Body of pancreas (tissue), 4 donors: ENCODE measurements at regions not wholly inside any gene's neighbourhood (a gene's known extent, or its start where the extent isn't known, plus 50 kb on each side); places are given as distances from the start of the nearest gene placed in this dataset.

Experiments
- ATAC-seq: fragments of 150-250 bp; one replicate; pipeline ENCODE4 v1.9.1; 2016
- DNase-seq, 4 donors: peaks; one replicate each; pipeline ENCODE4 v3.0.0-alpha.2; 2019
- H3K27ac ChIP-seq, 4 donors: fragments of 200-600 bp; sonication (generic); 1 replicate in 3 of 4; 2 replicates in 1 of 4; pipeline versions ENCODE4 v1.5.1 to v1.6.1; 2016 to 2019; ENCODE audit warnings: mild to moderate bottlenecking in 1 of 4, mixed read lengths in 1 of 4, moderate library complexity in 1 of 4
- H3K27me3 ChIP-seq, 2 donors: fragments of 200-600 bp; sonication (generic); one replicate each; pipeline ENCODE4 v1.6.0; 2016; ENCODE audit warnings: mild to moderate bottlenecking in 1 of 2
- H3K36me3 ChIP-seq, 2 donors: fragments of 200-600 bp; sonication (generic); replicated peaks in 1 of 2; 2 replicates each; pipeline ENCODE4 v1.5.1; 2016; ENCODE audit warnings: low read depth in 2 of 2; ENCODE audit not compliant: insufficient read depth in 1 of 2
- H3K4me1 ChIP-seq: fragments of 200-600 bp; sonication (generic); one replicate; pipeline ENCODE4 v1.6.0; 2016
- H3K4me3 ChIP-seq, 2 donors: fragments of 200-600 bp; sonication (generic); 1 replicate in 1 of 2; 2 replicates in 1 of 2; pipeline ENCODE4 v1.5.1; 2016 to 2019
- H3K9me3 ChIP-seq, 3 donors: fragments of 200-600 bp; sonication (generic); 1 replicate in 2 of 3; 2 replicates in 1 of 3; pipeline ENCODE4 v1.5.1; 2016
- CTCF ChIP-seq, 7 experiments: fragments of 450-650 bp in 4 of 7; fragments of 200-600 bp in 3 of 7; sonication (generic) in 3 of 7; IDR thresholded peaks; one replicate each; pipeline ENCODE4 v1.5.1; 2016 to 2019; ENCODE audit warnings: antibody characterized with exemption in 7 of 7
- POLR2A ChIP-seq, 3 donors: fragments of 450-650 bp; IDR thresholded peaks; one replicate each; pipeline ENCODE4 v1.6.1; 2016; ENCODE audit warnings: antibody characterized with exemption in 3 of 3, mild to moderate bottlenecking in 2 of 3
- WGBS, 2 donors: methylation state at CpG; one replicate each; pipeline ENCODE4 v1.1.5; 2017; 5-methylcytosine and 5-hydroxymethylcytosine counted together
- intact Hi-C: fragments of 100-400 bp; cut with DNase I; formaldehyde crosslinking; loops from one replicate; pipeline ENCODE4 v1.15.1; 2023

GRCh38 chr13:107742544-107742943 is 472.8 kb downstream of the LIG4 start:
- TF ChIP-seq CTCF (IDR thresholded peaks at IDR 0.05) (no peak), POLR2A (IDR thresholded peaks at IDR 0.05) (no peak)
- intact Hi-C loops = no loop called here
- 65 to 69% methylated on average over 1 of the region's 1 CpG for WGBS, 2 donors

GRCh38 chr13:107738004-107738403 is 477.3 kb downstream of the LIG4 start:
- 65 to 72% methylated on average over 4 of the region's 4 CpGs for WGBS, 2 donors
- H3K27me3 ChIP-seq = no peaks in the 10 kb centered on the region
- intact Hi-C loops = no loop called here

More at GRCh38 chr13:107742544-107742943, 472.8 kb downstream of the LIG4 start:
- Histone ChIP-seq H3K36me3 (no peaks in the 10 kb centered on the region), H3K27ac (no peak overlapping the region), H3K4me1 (no peaks in the 10 kb centered on the region), H3K9me3 (no peaks in the 10 kb centered on the region), H3K4me3 (no peak overlapping the region), H3K27me3 (no peaks in the 10 kb centered on the region)
- DNase-seq (no peak), ATAC-seq (no peak)

GRCh38 chr13:107736731-107737130 is 478.6 kb downstream of the LIG4 start:
- TF ChIP-seq CTCF (IDR thresholded peaks at IDR 0.05) (no peak), POLR2A (IDR thresholded peaks at IDR 0.05) (no peak)
- WGBS, 2 donors = 75 to 77% methylated on average over 2 of the region's 2 CpGs
- ATAC-seq (no peak), DNase-seq (no peak)
- Histone ChIP-seq H3K36me3 (no peaks in the 10 kb centered on the region), H3K27ac (no peak overlapping the region), H3K9me3 (no peaks in the 10 kb centered on the region), H3K27me3 (no peaks in the 10 kb centered on the region), H3K4me3 (no peak overlapping the region), H3K4me1 (no peaks in the 10 kb centered on the region)
- intact Hi-C loops = no loop called here

More at GRCh38 chr13:107738004-107738403, 477.3 kb downstream of the LIG4 start:
- DNase-seq = no peak
- Histone ChIP-seq H3K4me3 (no peak overlapping the region), H3K4me1 (no peaks in the 10 kb centered on the region), H3K27ac (no peak overlapping the region), H3K36me3 (no peaks in the 10 kb centered on the region), H3K9me3 (no peaks in the 10 kb centered on the region)
- no peak for TF ChIP-seq POLR2A (IDR thresholded peaks at IDR 0.05)
- TF ChIP-seq CTCF (IDR thresholded peaks at IDR 0.05) = no peak
- no peak for ATAC-seq

- DNase-seq (no peak), ATAC-seq (no peak)
- intact Hi-C loops = no loop called here
- TF ChIP-seq POLR2A (IDR thresholded peaks at IDR 0.05) = no peak
- TF ChIP-seq CTCF (IDR thresholded peaks at IDR 0.05) = no peak
- WGBS, 2 donors = 68 to 69% methylated on average over 11 of the region's 11 CpGs
- Histone ChIP-seq H3K36me3 (no peaks in the 10 kb centered on the region), H3K4me3 (no peak overlapping the region), H3K4me1 (no peaks in the 10 kb centered on the region), H3K27me3 (no peaks in the 10 kb centered on the region), H3K27ac (no peak overlapping the region), H3K9me3 (no peaks in the 10 kb centered on the region)
Measured at GRCh38 chr13:107736170-107736569, 479.2 kb downstream of the LIG4 start.

GRCh38 chr13:107734891-107735625 is 480.3 kb downstream of the LIG4 start:
- Histone ChIP-seq H3K27ac (no peak overlapping the region), H3K36me3 (no peaks in the 10 kb centered on the region), H3K4me3 (no peak overlapping the region), H3K27me3 (no peaks in the 10 kb centered on the region), H3K9me3 (no peaks in the 10 kb centered on the region), H3K4me1 (no peaks in the 10 kb centered on the region)
- DNase-seq (no peak), ATAC-seq (no peak)
- intact Hi-C loops = no loop called here
- 50 to 56% methylated on average over 7 of the region's 7 CpGs for WGBS, 2 donors
- no peak for TF ChIP-seq CTCF (IDR thresholded peaks at IDR 0.05)
- TF ChIP-seq POLR2A (IDR thresholded peaks at IDR 0.05) = no peak
